HUES64 (cell line): ENCODE measurements at regions not wholly inside any gene's neighbourhood (a gene's known extent, or its start where the extent isn't known, plus 50 kb on each side); places are given as distances from the start of the nearest gene placed in this dataset.
"Not testable (repeated sequence)": the region's sequence is repeated elsewhere in the genome, so short reads cannot be mapped to it uniquely, and the experiment has no call there.

ENCODE experiments used
- H3K27ac ChIP-seq: 2 replicates; pipeline ENCODE4 v1.7.0; 2013; ENCODE audit warnings: low read depth, low read length, inconsistent platforms
- H3K27me3 ChIP-seq: 2 replicates; pipeline ENCODE4 v1.6.1; 2013; ENCODE audit warnings: mild to moderate bottlenecking, low read length; ENCODE audit not compliant: insufficient read depth
- H3K36me3 ChIP-seq: 2 replicates; pipeline ENCODE4 v1.6.1; 2013; ENCODE audit warnings: mild to moderate bottlenecking, low read length; ENCODE audit not compliant: insufficient read depth
- H3K4me1 ChIP-seq: 2 replicates; pipeline ENCODE4 v1.6.1; 2013; ENCODE audit warnings: mild to moderate bottlenecking, low read length, moderate library complexity; ENCODE audit not compliant: insufficient read depth
- H3K4me3 ChIP-seq: 2 replicates; pipeline ENCODE4 v1.5.1; 2013; ENCODE audit warnings: mild to moderate bottlenecking, low read length, moderate library complexity
- H3K9ac ChIP-seq: 2 replicates; pipeline ENCODE4 v1.6.1; 2013; ENCODE audit warnings: mild to moderate bottlenecking, low read depth, low read length
- H3K9me3 ChIP-seq: 2 replicates; pipeline ENCODE4 v1.6.1; 2013; ENCODE audit warnings: low read depth, low read length; ENCODE audit not compliant: insufficient read depth
- WGBS: fragments of 150-250, 120-280 bp; methylation state at CpG from one replicate; pipeline ENCODE4 v1.1.7; 2013; ENCODE audit warnings: missing lambda C conversion rate; 5-methylcytosine and 5-hydroxymethylcytosine counted together

DNA sequence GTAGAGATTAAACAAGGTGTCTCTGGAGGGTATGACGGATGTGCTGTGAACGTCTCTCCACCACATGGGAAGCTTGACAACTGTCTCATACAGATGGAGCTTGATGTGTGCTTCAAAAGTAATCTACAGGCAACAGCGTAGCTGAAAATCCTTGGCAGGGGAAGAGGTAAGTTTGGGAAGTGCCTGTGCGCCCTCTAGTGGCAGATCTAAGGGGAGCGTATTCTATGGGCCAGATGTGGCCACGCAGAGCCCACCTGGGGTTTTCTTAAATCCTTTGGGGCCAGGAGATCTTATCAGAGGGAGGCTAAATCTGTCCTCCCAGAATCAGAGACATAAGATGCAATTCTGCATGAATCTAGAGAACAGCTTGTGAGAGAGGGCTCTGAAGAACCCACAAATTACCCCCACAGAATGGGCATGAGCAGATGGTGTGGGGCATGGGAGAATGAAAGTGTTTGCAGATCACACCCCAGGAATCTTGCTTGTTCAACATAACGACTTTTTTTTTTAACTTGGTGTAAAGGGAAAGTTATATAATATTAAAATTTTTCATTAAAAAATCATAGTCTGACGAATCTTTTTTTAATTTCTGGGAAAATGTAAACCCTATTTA is 91.2 kb upstream of the MPP7 start:
- no peaks in the 10 kb centered on the region for H3K27me3 ChIP-seq
- H3K27ac ChIP-seq: no peak overlapping the region
- H3K36me3 ChIP-seq: no peaks in the 10 kb centered on the region
- H3K4me3 ChIP-seq: no peak overlapping the region
- H3K9ac ChIP-seq: no peak overlapping the region
- H3K4me1 ChIP-seq: no peaks in the 10 kb centered on the region
- WGBS: 16% methylated on average over 7 of the region's 8 CpGs
- H3K9me3 ChIP-seq: peaks cover 3% of the 10 kb centered on the region; the same call in 1 of the 2 replicates

DNA sequence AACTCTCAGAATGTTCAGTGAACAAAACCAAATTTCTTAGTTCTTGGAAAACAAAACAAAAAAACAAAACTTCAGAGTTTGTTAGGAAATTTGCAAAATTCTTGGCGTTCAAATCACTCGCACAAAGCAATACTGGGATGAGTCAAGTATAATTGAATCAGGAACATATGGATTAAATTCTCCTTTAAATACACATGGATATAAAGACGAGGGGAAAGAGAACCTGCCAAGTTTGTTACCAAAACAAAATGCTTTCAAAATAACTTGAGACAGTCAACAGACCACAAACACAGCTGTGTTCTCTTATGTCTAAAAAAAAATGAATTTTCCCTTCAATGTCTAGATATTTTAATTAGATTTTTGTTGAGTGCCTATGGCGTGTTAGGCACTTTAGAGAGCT is 93.5 kb upstream of the MPP7 start:
- H3K27me3 ChIP-seq: no peaks in the 10 kb centered on the region
- no peaks in the 10 kb centered on the region for H3K36me3 ChIP-seq
- H3K9ac ChIP-seq: no peak overlapping the region
- H3K9me3 ChIP-seq: peaks cover 1% of the 10 kb centered on the region; the same call in 1 of the 2 replicates
- no peaks in the 10 kb centered on the region for H3K4me1 ChIP-seq
- H3K4me3 ChIP-seq: no peak overlapping the region
- 94% methylated on average over 4 of the region's 4 CpGs for WGBS
- no peak overlapping the region for H3K27ac ChIP-seq

DNA sequence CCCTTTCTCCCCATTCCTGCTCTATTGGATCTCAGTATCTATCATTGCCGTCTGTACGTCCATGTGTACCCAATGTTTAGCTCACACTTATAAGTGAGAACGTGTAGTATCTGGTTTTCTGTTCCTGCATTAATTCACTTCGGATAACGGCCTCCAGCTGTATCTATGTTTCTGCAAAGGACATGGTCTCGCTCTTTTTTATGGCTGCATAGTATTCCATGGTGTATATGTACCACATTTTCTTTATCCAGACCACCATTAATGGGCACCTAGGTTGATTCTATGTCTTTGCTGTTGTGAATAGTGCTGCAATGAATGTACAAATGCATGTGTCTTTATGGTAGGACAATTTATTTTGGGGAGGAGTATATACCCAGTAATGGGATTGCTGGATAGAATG is 94.4 kb upstream of the MPP7 start:
- H3K36me3 ChIP-seq: no peaks in the 10 kb centered on the region
- H3K9ac ChIP-seq: no peak overlapping the region
- peaks cover 2% of the 10 kb centered on the region for H3K4me1 ChIP-seq
- H3K27me3 ChIP-seq: no peaks in the 10 kb centered on the region
- H3K4me3 ChIP-seq: no peak overlapping the region
- H3K9me3 ChIP-seq: no peaks in the 10 kb centered on the region
- no peak overlapping the region for H3K27ac ChIP-seq
- WGBS: 93% methylated on average over 5 of the region's 6 CpGs

DNA sequence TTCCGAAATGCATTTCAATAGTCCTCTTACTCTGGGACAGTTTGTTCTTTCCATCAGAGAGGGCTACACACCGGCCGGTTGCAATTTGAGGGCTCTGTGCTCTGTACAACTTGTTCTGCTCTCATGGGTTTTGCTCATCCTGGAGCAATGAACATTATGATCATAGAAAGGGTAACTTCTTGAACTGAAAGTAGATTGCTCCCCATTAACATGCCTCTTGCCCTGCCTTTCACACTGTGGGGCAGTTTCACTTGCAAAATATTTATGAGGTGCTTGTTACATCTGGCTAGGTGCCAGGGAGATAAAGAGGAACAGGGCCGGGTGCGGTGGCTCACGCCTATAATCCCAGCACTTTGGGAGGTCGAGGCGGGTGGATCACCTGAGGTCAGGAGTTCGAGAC is 97.3 kb upstream of the MPP7 start:
- Histone ChIP-seq H3K27me3 (no peaks in the 10 kb centered on the region), H3K4me3 (no peak overlapping the region), H3K36me3 (no peaks in the 10 kb centered on the region), H3K4me1 (peaks cover 4% of the 10 kb centered on the region), H3K9ac (no peak overlapping the region), H3K27ac (no peak overlapping the region), H3K9me3 (no peaks in the 10 kb centered on the region)
- WGBS: 94% methylated on average over 6 of the region's 9 CpGs

DNA sequence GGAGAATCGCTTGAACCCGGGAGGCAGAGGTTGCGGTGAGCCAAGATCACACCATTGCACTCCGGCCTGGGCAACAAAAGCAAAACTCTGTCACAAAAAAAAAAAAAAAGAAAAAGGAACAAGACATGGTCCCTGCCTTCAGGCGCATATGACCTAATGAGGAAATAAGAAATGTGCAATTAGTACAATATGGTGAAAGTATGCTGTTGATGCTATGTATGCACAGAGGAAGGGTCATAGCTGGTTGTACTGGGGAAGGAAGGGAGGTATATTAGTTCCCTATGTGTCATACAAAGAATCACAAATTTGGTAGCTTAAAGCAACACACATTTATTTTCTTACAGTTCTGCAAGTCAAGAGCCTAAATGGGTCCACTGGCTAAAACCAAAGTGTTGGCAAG is 97.8 kb upstream of the MPP7 start:
- Histone ChIP-seq H3K27ac (no peak overlapping the region), H3K27me3 (no peaks in the 10 kb centered on the region), H3K9me3 (no peaks in the 10 kb centered on the region), H3K4me1 (peaks cover 4% of the 10 kb centered on the region), H3K4me3 (no peak overlapping the region), H3K9ac (no peak overlapping the region), H3K36me3 (no peaks in the 10 kb centered on the region)
- 93% methylated on average over 5 of the region's 5 CpGs for WGBS

DNA sequence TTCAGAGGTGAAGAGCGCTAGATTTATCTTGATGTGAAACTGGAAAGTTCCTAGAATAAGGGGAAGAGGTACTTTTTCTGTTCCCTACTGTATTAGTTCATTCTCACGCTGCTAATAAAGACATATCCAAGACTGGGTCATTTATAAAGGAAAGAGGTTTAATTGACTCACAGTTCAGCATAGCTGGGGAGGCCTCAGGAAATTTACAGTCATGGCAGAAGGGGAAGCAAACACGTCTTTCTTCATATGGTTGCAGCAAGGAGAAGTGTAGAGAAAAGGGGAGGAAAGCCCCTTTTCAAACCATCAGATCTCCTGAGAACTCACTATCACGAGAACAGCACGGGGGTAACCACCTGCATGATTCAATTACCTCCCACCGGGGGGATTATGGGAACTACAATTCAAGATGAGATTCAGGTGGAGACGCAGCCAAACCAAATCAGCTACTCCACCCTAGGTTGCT is 99.8 kb upstream of the MPP7 start:
- H3K4me3 ChIP-seq, H3K4me1 ChIP-seq, H3K27ac ChIP-seq, H3K9me3 ChIP-seq, H3K27me3 ChIP-seq, H3K36me3 ChIP-seq, H3K9ac ChIP-seq: not testable (repeated sequence)
- 61% methylated on average over 7 of the region's 7 CpGs for WGBS

DNA sequence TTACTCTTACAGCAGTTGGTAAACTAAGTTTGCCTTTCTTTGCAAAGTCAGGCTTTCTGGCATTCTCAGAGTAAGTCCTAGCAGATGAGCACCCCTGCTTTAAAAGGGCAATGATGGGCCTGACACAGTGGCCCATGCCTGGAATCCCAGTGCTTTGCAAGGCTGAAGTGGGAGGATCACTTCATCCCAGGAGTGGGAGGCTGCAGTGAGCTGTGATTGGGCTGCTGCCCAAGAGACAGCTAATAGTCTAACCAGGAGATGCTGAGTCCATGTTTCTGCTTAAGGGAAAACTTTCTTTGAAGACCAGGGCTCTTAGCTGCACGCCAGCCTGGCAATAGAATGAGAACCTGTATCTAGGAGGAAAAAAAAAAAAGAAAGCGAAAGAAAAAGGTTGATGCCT is 100.2 kb upstream of the MPP7 start:
- Histone ChIP-seq H3K4me1 (peaks cover 4% of the 10 kb centered on the region), H3K9me3 (no peaks in the 10 kb centered on the region), H3K4me3 (no peak overlapping the region), H3K27ac (no peak overlapping the region), H3K36me3 (no peaks in the 10 kb centered on the region), H3K9ac (no peak overlapping the region), H3K27me3 (no peaks in the 10 kb centered on the region)
- WGBS: 98% methylated on average over 2 of the region's 2 CpGs

DNA sequence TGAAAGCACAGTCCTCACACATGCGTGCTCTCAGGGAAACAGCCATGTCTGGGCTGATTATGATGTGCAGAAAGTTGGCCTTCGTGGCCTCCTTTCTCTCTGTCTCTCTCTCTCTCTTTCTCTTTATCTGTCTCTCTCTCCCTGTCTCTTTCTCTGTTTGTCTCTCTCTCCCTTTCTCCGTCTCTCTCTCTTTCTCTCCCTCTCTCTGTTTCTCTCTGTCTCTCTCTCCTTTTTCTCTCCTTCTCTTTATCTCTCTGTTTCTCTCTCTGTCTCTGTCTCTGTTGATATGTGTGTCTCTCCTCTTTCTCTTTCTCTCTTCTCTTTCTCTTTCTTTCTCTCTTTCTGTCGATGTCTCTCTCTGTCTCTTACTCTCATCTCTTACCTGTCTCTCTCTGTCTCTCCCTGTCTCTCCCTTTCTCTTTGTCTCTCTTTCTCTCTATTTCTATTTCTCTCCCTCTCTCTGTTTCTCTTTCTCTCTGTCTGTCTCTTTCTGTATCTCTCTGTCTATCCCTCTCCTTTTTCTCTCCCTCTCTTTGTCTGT is 105.4 kb upstream of the MPP7 start:
- no peak overlapping the region for H3K4me3 ChIP-seq
- WGBS: 90% methylated on average over 4 of the region's 4 CpGs
- H3K27me3 ChIP-seq: no peaks in the 10 kb centered on the region
- H3K27ac ChIP-seq: no peak overlapping the region
- peaks cover under 1% of the 10 kb centered on the region; the same call in 1 of the 2 replicates for H3K9me3 ChIP-seq
- H3K36me3 ChIP-seq: no peaks in the 10 kb centered on the region
- H3K4me1 ChIP-seq: no peaks in the 10 kb centered on the region
- H3K9ac ChIP-seq: no peak overlapping the region

DNA sequence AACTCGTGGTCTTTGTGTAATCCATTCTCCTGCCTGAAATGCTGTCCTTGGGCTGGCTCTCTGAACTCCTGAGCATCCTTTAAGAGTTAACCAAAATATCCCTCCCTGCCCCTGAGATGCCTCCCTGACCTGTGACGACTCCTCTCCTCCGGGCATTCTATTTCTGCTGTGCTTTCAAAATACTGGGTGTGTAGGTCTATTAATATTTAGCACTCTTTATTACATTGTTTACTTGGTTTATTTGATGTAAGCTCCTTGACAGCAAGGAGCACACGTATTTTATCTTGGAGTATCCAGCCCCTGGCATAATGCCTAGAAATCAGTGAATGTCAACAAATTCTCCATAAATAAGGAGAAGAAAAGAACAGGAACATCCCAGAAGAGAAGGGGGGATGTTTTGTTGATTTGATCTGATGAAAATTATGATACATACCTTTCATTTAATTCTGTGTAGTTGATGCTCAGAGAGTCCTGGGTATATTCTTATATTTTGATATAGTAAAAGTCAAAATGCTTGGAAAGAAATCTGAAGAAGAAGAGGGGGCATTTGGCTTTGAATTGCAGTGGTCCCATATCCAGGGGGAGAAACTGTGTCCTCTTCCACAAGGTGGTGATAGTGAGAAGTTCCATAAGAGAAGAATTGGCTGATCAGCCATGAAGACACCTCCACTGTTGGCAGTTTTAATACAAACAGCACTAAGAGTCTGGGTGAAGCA is 107.7 kb upstream of the MPP7 start:
- no peak overlapping the region for H3K9ac ChIP-seq
- H3K27ac ChIP-seq: no peak overlapping the region
- 86% methylated on average over 3 of the region's 4 CpGs for WGBS
- no peaks in the 10 kb centered on the region for H3K4me1 ChIP-seq
- peaks cover 4% of the 10 kb centered on the region; the same call in 1 of the 2 replicates for H3K9me3 ChIP-seq
- no peak overlapping the region for H3K4me3 ChIP-seq
- no peaks in the 10 kb centered on the region for H3K36me3 ChIP-seq
- no peaks in the 10 kb centered on the region for H3K27me3 ChIP-seq

DNA sequence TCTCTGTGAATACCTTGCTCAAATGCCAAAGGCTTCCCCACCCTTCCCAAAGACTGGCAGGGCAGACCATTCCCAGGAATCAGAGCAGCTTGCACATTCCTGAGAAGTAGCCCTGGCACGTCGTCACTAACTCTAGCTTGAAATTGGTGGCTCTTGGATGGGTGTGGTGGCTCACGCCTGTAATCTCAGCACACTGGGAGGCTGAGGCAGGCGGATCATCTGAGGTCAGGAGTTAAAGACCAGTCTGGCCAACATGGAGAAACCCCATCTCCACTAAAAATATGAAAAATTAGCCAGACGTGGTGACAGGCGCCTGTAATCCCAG is 108.2 kb upstream of the MPP7 start:
- Histone ChIP-seq H3K27me3 (no peaks in the 10 kb centered on the region), H3K4me1 (no peaks in the 10 kb centered on the region), H3K4me3 (no peak overlapping the region), H3K9me3 (peaks cover 4% of the 10 kb centered on the region; the same call in 1 of the 2 replicates), H3K27ac (no peak overlapping the region), H3K36me3 (no peaks in the 10 kb centered on the region), H3K9ac (no peak overlapping the region)
- 88% methylated on average over 6 of the region's 6 CpGs for WGBS

DNA sequence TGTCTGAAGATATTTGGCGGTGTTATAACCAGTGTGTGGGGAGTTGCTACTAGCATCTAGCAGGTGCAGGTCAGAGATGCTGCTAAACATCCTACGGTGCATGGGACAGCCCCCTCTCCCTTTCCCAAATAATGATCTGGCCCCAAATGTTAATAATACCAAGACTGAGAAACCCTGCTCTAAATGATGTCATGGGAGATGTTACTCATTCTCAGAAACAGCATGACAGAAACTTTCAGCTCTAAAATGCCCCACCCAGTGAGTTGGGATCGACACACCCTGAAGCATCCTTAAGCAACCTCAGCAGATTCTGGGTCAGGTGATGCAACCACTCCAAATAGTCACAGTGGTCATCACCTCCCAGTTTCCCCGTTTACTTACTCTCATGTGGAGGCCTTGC is 108.8 kb upstream of the MPP7 start:
- Histone ChIP-seq H3K9me3 (peaks cover 4% of the 10 kb centered on the region; the same call in 1 of the 2 replicates), H3K4me3 (no peak overlapping the region), H3K36me3 (no peaks in the 10 kb centered on the region), H3K27me3 (no peaks in the 10 kb centered on the region), H3K4me1 (no peaks in the 10 kb centered on the region), H3K9ac (no peak overlapping the region), H3K27ac (no peak overlapping the region)
- WGBS: 88% methylated on average over 4 of the region's 4 CpGs
